ENCODE measurements at regions not wholly inside any gene's neighbourhood (a gene's known extent, or its start where the extent isn't known, plus 50 kb on each side); places are given as distances from the start of the nearest gene placed in this dataset.

DNA sequence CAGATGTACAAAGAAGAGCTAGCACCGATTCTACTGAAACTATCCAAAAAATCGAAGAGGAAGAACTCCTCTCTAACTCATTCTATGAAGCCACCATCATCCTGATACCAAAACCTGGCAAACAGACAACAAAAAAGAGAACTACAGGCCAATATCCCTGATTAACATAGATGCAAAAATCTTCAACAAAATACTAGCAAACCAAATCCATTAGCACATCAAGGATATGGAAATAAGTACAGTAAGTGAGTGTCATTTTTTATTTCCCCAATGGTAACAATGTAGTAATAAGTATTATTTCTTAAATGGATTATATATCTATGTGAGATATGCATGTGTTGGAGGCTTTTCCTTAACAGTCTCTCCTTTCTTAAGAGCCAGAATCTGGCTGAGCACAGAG is 134.5 kb upstream of the SMLR1 start:
- Histone ChIP-seq H3K27me3 (ENCODE audit: low read depth, low read length) (no peaks in the 10 kb centered on the region), H3K4me2 (ENCODE audit: low read length) (peak overlapping the region; percentile 17; the same call in 1 of the 2 replicates), H3K9me3 (ENCODE audit: insufficient read depth, low read length) (no peaks in the 10 kb centered on the region), H3K4me1 (ENCODE audit: low read length) (peaks cover 7% of the 10 kb centered on the region), H4K20me1 (ENCODE audit: insufficient read depth, low read length) (no peaks in the 10 kb centered on the region), H3K79me2 (ENCODE audit: low read length) (no peaks in the 10 kb centered on the region), H3K9ac (ENCODE audit: low read length) (no peak overlapping the region), H3K4me3 (ENCODE audit: low read length) (no peak overlapping the region), H3K27ac (ENCODE audit: low read length) (no peak overlapping the region), H3K36me3 (replicated peaks; ENCODE audit: low read depth, low read length) (no peaks in the 10 kb centered on the region), H2AFZ (ENCODE audit: low read depth, low read length) (no peak overlapping the region)
- TF ChIP-seq CTCF (IDR thresholded peaks at IDR 0.05; ENCODE audit: low read depth, low read length), result no peak
- TF ChIP-seq EZH2phosphoT487 (IDR thresholded peaks at IDR 0.05; ENCODE audit: low read depth), result no peak

DNA sequence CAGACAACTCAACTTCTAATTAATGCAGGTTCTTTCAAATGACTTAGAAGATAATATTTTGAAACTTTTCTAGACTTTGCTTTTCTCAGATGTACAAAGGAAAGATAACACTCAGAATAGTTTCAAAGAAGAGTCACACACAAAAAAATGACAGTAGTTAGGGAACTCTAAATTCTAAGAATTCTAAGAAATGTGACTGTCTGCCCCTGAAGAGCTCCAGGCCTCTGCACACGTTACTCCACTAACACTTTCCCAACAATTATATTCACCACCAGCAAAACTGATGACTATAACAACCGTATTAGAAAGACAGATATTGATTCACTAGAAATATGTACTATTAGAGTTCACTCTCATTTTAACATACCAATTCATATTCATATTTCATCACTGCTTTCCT is 133.3 kb upstream of the SMLR1 start:
- no peaks in the 10 kb centered on the region for H3K36me3 ChIP-seq (replicated peaks; ENCODE audit: low read depth, low read length)
- no peaks in the 10 kb centered on the region for H3K27me3 ChIP-seq (ENCODE audit: low read depth, low read length)
- peaks cover 7% of the 10 kb centered on the region for H3K4me1 ChIP-seq (ENCODE audit: low read length)
- no peak overlapping the region for H3K27ac ChIP-seq (ENCODE audit: low read length)
- H3K4me2 ChIP-seq (ENCODE audit: low read length), result no peak overlapping the region
- no peak overlapping the region for H3K4me3 ChIP-seq (ENCODE audit: low read length)
- H2AFZ ChIP-seq (ENCODE audit: low read depth, low read length), result no peak overlapping the region
- H3K9ac ChIP-seq (ENCODE audit: low read length), result no peak overlapping the region
- no peaks in the 10 kb centered on the region for H4K20me1 ChIP-seq (ENCODE audit: insufficient read depth, low read length)
- H3K79me2 ChIP-seq (ENCODE audit: low read length), result no peaks in the 10 kb centered on the region
- no peak for TF ChIP-seq CTCF (IDR thresholded peaks at IDR 0.05; ENCODE audit: low read depth, low read length)
- TF ChIP-seq EZH2phosphoT487 (IDR thresholded peaks at IDR 0.05; ENCODE audit: low read depth), result no peak
- H3K9me3 ChIP-seq (ENCODE audit: insufficient read depth, low read length), result no peaks in the 10 kb centered on the region

DNA sequence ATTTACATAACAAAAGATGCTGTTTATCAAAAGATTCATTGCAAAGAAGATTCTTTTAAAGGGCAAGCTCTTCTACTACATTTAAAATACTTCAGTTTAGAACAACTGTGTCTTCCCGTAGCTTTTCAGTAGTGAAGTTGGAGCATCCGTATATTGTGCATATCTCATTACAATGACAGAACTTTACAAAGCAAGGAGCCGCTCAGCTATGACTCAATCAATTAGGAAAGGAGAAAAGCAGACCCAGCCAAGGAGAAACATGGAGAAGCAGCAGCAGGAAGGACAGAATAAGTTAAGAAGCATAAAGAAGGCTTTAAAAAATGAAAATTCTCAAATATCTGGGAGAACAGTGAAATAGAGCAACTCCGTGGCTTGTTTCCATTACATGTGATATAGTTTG is 132.6 kb upstream of the SMLR1 start:
- Histone ChIP-seq H3K9ac (ENCODE audit: low read length) (no peak overlapping the region), H3K4me2 (ENCODE audit: low read length) (no peak overlapping the region), H3K27me3 (ENCODE audit: low read depth, low read length) (no peaks in the 10 kb centered on the region), H2AFZ (ENCODE audit: low read depth, low read length) (no peak overlapping the region), H3K27ac (ENCODE audit: low read length) (no peak overlapping the region), H4K20me1 (ENCODE audit: insufficient read depth, low read length) (no peaks in the 10 kb centered on the region), H3K79me2 (ENCODE audit: low read length) (no peaks in the 10 kb centered on the region), H3K9me3 (ENCODE audit: insufficient read depth, low read length) (no peaks in the 10 kb centered on the region), H3K4me3 (ENCODE audit: low read length) (no peak overlapping the region), H3K4me1 (ENCODE audit: low read length) (peaks cover 7% of the 10 kb centered on the region), H3K36me3 (replicated peaks; ENCODE audit: low read depth, low read length) (no peaks in the 10 kb centered on the region)
- no peak for TF ChIP-seq EZH2phosphoT487 (IDR thresholded peaks at IDR 0.05; ENCODE audit: low read depth)
- TF ChIP-seq CTCF (IDR thresholded peaks at IDR 0.05; ENCODE audit: low read depth, low read length), result no peak

DNA sequence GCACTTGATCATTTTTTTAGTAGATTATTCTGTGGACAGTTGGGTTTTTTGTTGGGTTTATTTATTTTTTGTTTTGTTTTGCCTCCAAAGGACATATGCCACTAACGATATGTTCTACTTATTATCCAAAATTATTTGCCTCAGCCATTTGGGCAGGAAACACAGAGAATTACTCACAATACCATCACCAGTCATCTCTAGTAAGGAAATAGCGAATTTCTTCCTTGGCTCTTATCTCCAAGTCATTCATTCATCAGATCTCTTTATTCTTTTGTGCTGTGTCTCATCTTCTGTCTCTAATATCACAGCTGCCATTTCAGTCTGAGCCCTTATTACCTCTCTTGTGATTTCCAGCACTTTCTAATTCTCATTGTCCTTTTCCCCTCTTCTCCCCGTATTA is 130.4 kb upstream of the SMLR1 start:
- H3K9me3 ChIP-seq (ENCODE audit: insufficient read depth, low read length), result no peaks in the 10 kb centered on the region
- H3K27me3 ChIP-seq (ENCODE audit: low read depth, low read length), result 0 out of 2 replicates have a peak, but pooled peaks cover 6% of the 10 kb centered on the region
- peaks cover 7% of the 10 kb centered on the region for H3K4me1 ChIP-seq (ENCODE audit: low read length)
- H3K36me3 ChIP-seq (replicated peaks; ENCODE audit: low read depth, low read length), result no peaks in the 10 kb centered on the region
- H3K79me2 ChIP-seq (ENCODE audit: low read length), result no peaks in the 10 kb centered on the region
- TF ChIP-seq CTCF (IDR thresholded peaks at IDR 0.05; ENCODE audit: low read depth, low read length) (no peak), EZH2phosphoT487 (IDR thresholded peaks at IDR 0.05; ENCODE audit: low read depth) (no peak)
- no peak overlapping the region for H3K4me2 ChIP-seq (ENCODE audit: low read length)
- no peak overlapping the region for H3K9ac ChIP-seq (ENCODE audit: low read length)
- H3K4me3 ChIP-seq (ENCODE audit: low read length), result no peak overlapping the region
- no peak overlapping the region for H3K27ac ChIP-seq (ENCODE audit: low read length)
- no peaks in the 10 kb centered on the region for H4K20me1 ChIP-seq (ENCODE audit: insufficient read depth, low read length)
- no peak overlapping the region for H2AFZ ChIP-seq (ENCODE audit: low read depth, low read length)

Measured in OCI-LY3 (cell line).